Neural progenitor cell (in vitro differentiated cells): ENCODE measurements at regions not wholly inside any gene's neighbourhood (a gene's known extent, or its start where the extent isn't known, plus 50 kb on each side); places are given as distances from the start of the nearest gene placed in this dataset.
A peak's percentile ranks its signal among the peaks of the same experiment; 100 is the strongest.

Source experiments
- DNase-seq: peaks from one replicate; pipeline ENCODE4 v3.0.0-alpha.2; 2016; ENCODE audit warnings: low spot score
- H2AFZ ChIP-seq: fragments of 200-600 bp; sonication (generic); replicated peaks from 2 replicates; pipeline ENCODE4 v1.6.1; 2016; ENCODE audit warnings: antibody characterized with exemption
- H3F3A ChIP-seq: fragments of 200-600 bp; sonication (generic); 2 replicates; pipeline ENCODE4 v1.6.1; 2016; ENCODE audit warnings: antibody characterized with exemption, low read depth
- H3K27ac ChIP-seq: fragments of 200-600 bp; sonication (generic); 2 replicates; pipeline ENCODE4 v1.5.1; 2016; ENCODE audit warnings: mild to moderate bottlenecking
- H3K27me3 ChIP-seq: fragments of 200-600 bp; sonication (generic); 2 replicates; pipeline ENCODE4 v1.6.1; 2016; ENCODE audit warnings: mild to moderate bottlenecking, moderate library complexity
- H3K36me3 ChIP-seq: fragments of 200-600 bp; sonication (generic); 2 replicates; pipeline ENCODE4 v1.5.1; 2016
- H3K4me1 ChIP-seq: fragments of 200-600 bp; sonication (generic); 2 replicates; pipeline ENCODE4 v1.6.1; 2016; ENCODE audit warnings: mixed run types
- H3K4me2 ChIP-seq: fragments of 200-600 bp; sonication (generic); 2 replicates; pipeline ENCODE4 v1.6.1; 2016
- H3K4me3 ChIP-seq: fragments of 200-600 bp; sonication (generic); 2 replicates; pipeline ENCODE4 v1.5.1; 2016
- H3K79me2 ChIP-seq: fragments of 200-600 bp; sonication (generic); 2 replicates; pipeline ENCODE4 v1.6.1; 2016; ENCODE audit warnings: low read depth
- H3K9ac ChIP-seq: fragments of 200-600 bp; sonication (generic); 2 replicates; pipeline ENCODE4 v1.6.1; 2016
- H3K9me3 ChIP-seq: fragments of 200-600 bp; sonication (generic); 2 replicates; pipeline ENCODE4 v1.5.1; 2016; ENCODE audit warnings: low read depth
- H4K20me1 ChIP-seq: fragments of 200-600 bp; sonication (generic); 2 replicates; pipeline ENCODE4 v1.6.1; 2016; ENCODE audit warnings: low read depth
- H3K27ac Mint-ChIP-seq: 3 replicates; pipeline ENCODE4 v1.8.0; 2021; ENCODE audit warnings: mixed read lengths
- H3K27me3 Mint-ChIP-seq: 2 replicates; pipeline ENCODE4 v1.8.0; 2022; ENCODE audit warnings: low read depth, mild to moderate bottlenecking, inconsistent platforms, moderate library complexity, mixed read lengths; ENCODE audit not compliant: insufficient read depth
- H3K36me3 Mint-ChIP-seq: 3 replicates; pipeline ENCODE4 v1.8.0; 2021; ENCODE audit warnings: mixed read lengths
- H3K4me1 Mint-ChIP-seq: 3 replicates; pipeline ENCODE4 v1.8.0; 2021; ENCODE audit warnings: mixed read lengths
- H3K4me3 Mint-ChIP-seq: 3 replicates; pipeline ENCODE4 v1.8.0; 2021; ENCODE audit warnings: mild to moderate bottlenecking, moderate library complexity, mixed read lengths
- H3K9me3 Mint-ChIP-seq: 3 replicates; pipeline ENCODE4 v1.8.0; 2020; ENCODE audit warnings: mixed read lengths
- CTCF ChIP-seq: fragments of 200-600 bp; sonication (generic); IDR thresholded peaks from 2 replicates; pipeline ENCODE4 v1.5.1; 2017; ENCODE audit warnings: antibody characterized with exemption, mild to moderate bottlenecking
- EZH2 ChIP-seq: fragments of 200-600 bp; sonication (generic); IDR thresholded peaks from 2 replicates; pipeline ENCODE4 v1.6.1; 2017; ENCODE audit warnings: antibody characterized with exemption, mild to moderate bottlenecking, moderate library complexity
- EZH2phosphoT487 ChIP-seq: fragments of 200-600 bp; sonication (generic); IDR thresholded peaks from 2 replicates; pipeline ENCODE4 v1.6.1; 2017; ENCODE audit warnings: antibody characterized with exemption

GRCh38 chr5:174916227-174916626 lies 191.8 kb downstream of the MSX2 start:
- Histone ChIP-seq H3K9ac (no peak overlapping the region), H3K9me3 (no peaks in the 10 kb centered on the region), H4K20me1 (no peaks in the 10 kb centered on the region), H3K4me3 (no peak overlapping the region), H3F3A (no peaks in the 10 kb centered on the region), H2AFZ (peak overlapping the region; percentile 29), H3K4me1 (peaks cover 5% of the 10 kb centered on the region), H3K79me2 (no peaks in the 10 kb centered on the region), H3K4me2 (no peak overlapping the region), H3K27me3 (no peaks in the 10 kb centered on the region), H3K27ac (no peak overlapping the region), H3K36me3 (no peaks in the 10 kb centered on the region)
- no peaks in the 10 kb centered on the region for H3K27me3 Mint-ChIP-seq
- H3K36me3 Mint-ChIP-seq: no peaks in the 10 kb centered on the region
- no peak for DNase-seq
- H3K4me3 Mint-ChIP-seq: no peak overlapping the region
- no peaks in the 10 kb centered on the region for H3K9me3 Mint-ChIP-seq
- TF ChIP-seq CTCF (peak; percentile 5), EZH2phosphoT487 (no peak)
- peaks cover 7% of the 10 kb centered on the region for H3K4me1 Mint-ChIP-seq
- no peak overlapping the region for H3K27ac Mint-ChIP-seq

GRCh38 chr5:174911118-174911517 lies 186.7 kb downstream of the MSX2 start:
- Histone ChIP-seq H2AFZ (no peak overlapping the region), H3K9me3 (no peaks in the 10 kb centered on the region), H3K9ac (no peak overlapping the region), H3K27ac (no peak overlapping the region), H3K36me3 (no peaks in the 10 kb centered on the region), H3K4me1 (no peaks in the 10 kb centered on the region), H3K27me3 (peaks cover 4% of the 10 kb centered on the region), H3K4me2 (no peak overlapping the region), H3F3A (no peaks in the 10 kb centered on the region), H3K79me2 (no peaks in the 10 kb centered on the region), H4K20me1 (no peaks in the 10 kb centered on the region), H3K4me3 (no peak overlapping the region)
- Mint-ChIP-seq H3K27ac (no peak overlapping the region), H3K9me3 (peaks cover 2% of the 10 kb centered on the region), H3K27me3 (no peaks in the 10 kb centered on the region), H3K4me1 (no peaks in the 10 kb centered on the region), H3K36me3 (no peaks in the 10 kb centered on the region), H3K4me3 (no peak overlapping the region)
- TF ChIP-seq CTCF: no peak
- TF ChIP-seq EZH2: no peak
- TF ChIP-seq EZH2phosphoT487: no peak
- DNase-seq: no peak

GRCh38 chr5:174910245-174910737 lies 185.9 kb downstream of the MSX2 start:
- DNase-seq: peak; percentile 78
- Histone ChIP-seq H3K27ac (no peak overlapping the region), H3F3A (no peaks in the 10 kb centered on the region), H3K4me3 (no peak overlapping the region), H3K4me1 (no peaks in the 10 kb centered on the region), H4K20me1 (no peaks in the 10 kb centered on the region), H3K9ac (no peak overlapping the region), H3K4me2 (peak overlapping the region; percentile 10), H3K36me3 (no peaks in the 10 kb centered on the region), H3K9me3 (no peaks in the 10 kb centered on the region), H3K27me3 (peaks cover 4% of the 10 kb centered on the region), H2AFZ (no peak overlapping the region), H3K79me2 (no peaks in the 10 kb centered on the region)
- no peak for TF ChIP-seq EZH2
- TF ChIP-seq CTCF: peak; percentile 87
- no peaks in the 10 kb centered on the region for H3K4me1 Mint-ChIP-seq
- no peak overlapping the region for H3K4me3 Mint-ChIP-seq
- no peak overlapping the region for H3K27ac Mint-ChIP-seq
- H3K9me3 Mint-ChIP-seq: peaks cover 9% of the 10 kb centered on the region
- H3K36me3 Mint-ChIP-seq: no peaks in the 10 kb centered on the region
- no peaks in the 10 kb centered on the region for H3K27me3 Mint-ChIP-seq
